Spleen (tissue), 11 donors: ENCODE measurements at regions not wholly inside any gene's neighbourhood (a gene's known extent, or its start where the extent isn't known, plus 50 kb on each side); places are given as distances from the start of the nearest gene placed in this dataset.

ENCODE experiments used
- DNase-seq: peaks from one replicate; pipeline ENCODE4 v3.0.0-alpha.2; 2020
- H3K27ac ChIP-seq, 8 donors: fragments of 200-600 bp; sonication (generic) in 7 of 8; 1 replicate in 4 of 8; 2 replicates in 4 of 8; pipeline versions ENCODE4 v1.5.0 to v1.8.0; 2016 to 2021; ENCODE audit warnings: inconsistent platforms in 4 of 8, mild to moderate bottlenecking in 4 of 8, moderate library complexity in 1 of 8
- H3K27me3 ChIP-seq, 7 donors: fragments of 200-600 bp; sonication (generic) in 6 of 7; replicated peaks in 1 of 7; 1 replicate in 4 of 7; 2 replicates in 3 of 7; pipeline versions ENCODE4 v1.5.0 to v1.8.0; 2016 to 2021; ENCODE audit warnings: inconsistent platforms in 3 of 7, mild to moderate bottlenecking in 1 of 7
- H3K36me3 ChIP-seq, 6 donors: fragments of 200-600 bp; sonication (generic) in 5 of 6; 1 replicate in 4 of 6; 2 replicates in 2 of 6; pipeline versions ENCODE4 v1.5.0 to v1.8.0; 2016 to 2021; ENCODE audit warnings: inconsistent platforms in 2 of 6
- H3K4me1 ChIP-seq, 6 donors: fragments of 200-600 bp; sonication (generic) in 5 of 6; 1 replicate in 3 of 6; 2 replicates in 3 of 6; pipeline versions ENCODE4 v1.5.0 to v1.8.0; 2016 to 2021; ENCODE audit warnings: inconsistent platforms in 3 of 6
- H3K4me3 ChIP-seq, 8 donors: fragments of 200-600 bp; sonication (generic) in 7 of 8; 1 replicate in 4 of 8; 2 replicates in 4 of 8; pipeline versions ENCODE4 v1.5.0 to v1.8.0; 2016 to 2021; ENCODE audit warnings: inconsistent platforms in 4 of 8, mild to moderate bottlenecking in 4 of 8, moderate library complexity in 2 of 8
- H3K9me3 ChIP-seq, 8 donors: fragments of 200-600 bp; sonication (generic) in 7 of 8; 1 replicate in 4 of 8; 2 replicates in 4 of 8; pipeline versions ENCODE4 v1.5.0 to v1.8.0; 2016 to 2021; ENCODE audit warnings: inconsistent platforms in 4 of 8
- CTCF ChIP-seq, 11 experiments: fragments of 200-600 bp in 7 of 11; fragments of 450-650 bp in 4 of 11; sonication (generic) in 4 of 11; IDR thresholded peaks in 8 of 11; conservative IDR thresholded peaks in 3 of 11; 1 replicate in 7 of 11; 2 replicates in 4 of 11; pipeline versions ENCODE4 v1.4.0 to v1.8.0; 2016 to 2021; ENCODE audit warnings: antibody characterized with exemption in 11 of 11, inconsistent platforms in 4 of 11, mild to moderate bottlenecking in 1 of 11
- POLR2A ChIP-seq, 3 donors: fragments of 450-650 bp; IDR thresholded peaks; one replicate each; pipeline ENCODE4 v1.5.1; 2017; ENCODE audit warnings: antibody characterized with exemption in 3 of 3, mild to moderate bottlenecking in 1 of 3
- POLR2AphosphoS5 ChIP-seq, 3 donors: sonication (generic); formaldehyde crosslinking; IDR thresholded peaks; one replicate each; pipeline ENCODE4 v1.5.1; 2017; ENCODE audit warnings: antibody characterized with exemption in 3 of 3
- WGBS, 5 donors: extraction: QIAGEN DNeasy Blood & Tissue Kit in 3 of 5; methylation state at CpG; one replicate each; pipeline versions ENCODE4 v1.1.5 to v1.1.7; 2013 to 2018; 5-methylcytosine and 5-hydroxymethylcytosine counted together
- intact Hi-C: fragments of 100-400 bp; cut with DNase I; formaldehyde crosslinking; loops from one replicate; pipeline ENCODE4 v1.15.0; 2023; ENCODE audit warnings: low total_unique reads
- donor health status: healthy with polysubstance abuse.
- donor health status: DM: no; HTN: no; CAD: no; lungs with moderate emphysema.
- donor health status: DM: no; HTN: no; CAD: no.
- donor health status: Bipolar disorder and iron deficiency.
- donor health status: healthy.
- donor health status: DM: no; HTN: no; CAD: no.
- donor health status: DM: yes; HTN: yes; CAD: no.

- H3K36me3 ChIP-seq, result no peaks in the 10 kb centered on the region
- no peak overlapping the region for H3K4me3 ChIP-seq
- TF ChIP-seq POLR2AphosphoS5 (IDR thresholded peaks at IDR 0.05) (no peak), CTCF (IDR thresholded peaks at IDR 0.05 in 8 of 11, conservative IDR thresholded peaks at IDR 0.05 in 3 of 11) (no peak), POLR2A (IDR thresholded peaks at IDR 0.05) (no peak)
- no peaks in the 10 kb centered on the region for H3K27me3 ChIP-seq
- WGBS, 5 donors, result 82 to 91% (median 84%) methylated on average over 1 of the region's 1 CpG
- H3K9me3 ChIP-seq, result peaks cover 0 to 17% (median 12%) of the 10 kb centered on the region in 8 donors
- DNase-seq, result no peak
- intact Hi-C loops, result no loop called here
- H3K4me1 ChIP-seq, result no peaks in the 10 kb centered on the region
- H3K27ac ChIP-seq, result no peak overlapping the region
Measured at GRCh38 chr9:82582693-82583092, 480.2 kb downstream of the RASEF start.

GRCh38 chr9:82583524-82583923 is 479.4 kb downstream of the RASEF start:
- TF ChIP-seq POLR2A (IDR thresholded peaks at IDR 0.05), result no peak
- no peak for TF ChIP-seq CTCF (IDR thresholded peaks at IDR 0.05 in 8 of 11, conservative IDR thresholded peaks at IDR 0.05 in 3 of 11)
- no peak for TF ChIP-seq POLR2AphosphoS5 (IDR thresholded peaks at IDR 0.05)
- H3K9me3 ChIP-seq, result peaks cover 0 to 10% (median 9%) of the 10 kb centered on the region in 8 donors
- DNase-seq, result no peak
- no peaks in the 10 kb centered on the region for H3K27me3 ChIP-seq
- no peaks in the 10 kb centered on the region for H3K4me1 ChIP-seq
- intact Hi-C loops, result no loop called here
- WGBS, 5 donors, result 58 to 77% (median 71%) methylated on average over 7 of the region's 7 CpGs
- no peak overlapping the region for H3K27ac ChIP-seq
- no peaks in the 10 kb centered on the region for H3K36me3 ChIP-seq
- H3K4me3 ChIP-seq, result no peak overlapping the region

GRCh38 chr9:82584349-82584863 is 478.5 kb downstream of the RASEF start:
- 74 to 86% (median 82%) methylated on average over 5 of the region's 5 CpGs for WGBS, 5 donors
- no peak overlapping the region for H3K27ac ChIP-seq
- H3K4me1 ChIP-seq, result no peaks in the 10 kb centered on the region
- no peak overlapping the region for H3K4me3 ChIP-seq
- DNase-seq, result no peak
- intact Hi-C loops, result no loop called here
- no peaks in the 10 kb centered on the region for H3K27me3 ChIP-seq
- H3K36me3 ChIP-seq, result no peaks in the 10 kb centered on the region
- TF ChIP-seq POLR2AphosphoS5 (IDR thresholded peaks at IDR 0.05) (no peak), POLR2A (IDR thresholded peaks at IDR 0.05) (no peak), CTCF (IDR thresholded peaks at IDR 0.05 in 8 of 11, conservative IDR thresholded peaks at IDR 0.05 in 3 of 11) (no peak)
- H3K9me3 ChIP-seq, result peaks cover 0 to 1% (median under 1%) of the 10 kb centered on the region in 8 donors

GRCh38 chr9:82586918-82587356 is 476.0 kb downstream of the RASEF start:
- DNase-seq, result no peak
- no peak for TF ChIP-seq POLR2AphosphoS5 (IDR thresholded peaks at IDR 0.05)
- Histone ChIP-seq H3K27ac (no peak overlapping the region), H3K9me3 (no peaks in the 10 kb centered on the region), H3K36me3 (no peaks in the 10 kb centered on the region), H3K4me1 (no peaks in the 10 kb centered on the region), H3K27me3 (no peaks in the 10 kb centered on the region), H3K4me3 (no peak overlapping the region)
- WGBS, 5 donors, result 91 to 99% (median 95%) methylated on average over 3 of the region's 3 CpGs
- intact Hi-C loops, result no loop called here
